C4-2B (cell line): ENCODE measurements at regions not wholly inside any gene's neighbourhood (a gene's known extent, or its start where the extent isn't known, plus 50 kb on each side); places are given as distances from the start of the nearest gene placed in this dataset.

Source experiments
- ZFX ChIP-seq: fragments of 450-650 bp; IDR thresholded peaks from 2 replicates; pipeline ENCODE4 v1.6.1; 2017
- TF ChIP-seq, protein P1 (sequence below): fragments of 450-650 bp; conservative IDR thresholded peaks from 2 replicates; pipeline ENCODE4 v1.5.1; 2017; ENCODE audit warnings: mild to moderate bottlenecking

- TF ChIP-seq, protein P1, sequence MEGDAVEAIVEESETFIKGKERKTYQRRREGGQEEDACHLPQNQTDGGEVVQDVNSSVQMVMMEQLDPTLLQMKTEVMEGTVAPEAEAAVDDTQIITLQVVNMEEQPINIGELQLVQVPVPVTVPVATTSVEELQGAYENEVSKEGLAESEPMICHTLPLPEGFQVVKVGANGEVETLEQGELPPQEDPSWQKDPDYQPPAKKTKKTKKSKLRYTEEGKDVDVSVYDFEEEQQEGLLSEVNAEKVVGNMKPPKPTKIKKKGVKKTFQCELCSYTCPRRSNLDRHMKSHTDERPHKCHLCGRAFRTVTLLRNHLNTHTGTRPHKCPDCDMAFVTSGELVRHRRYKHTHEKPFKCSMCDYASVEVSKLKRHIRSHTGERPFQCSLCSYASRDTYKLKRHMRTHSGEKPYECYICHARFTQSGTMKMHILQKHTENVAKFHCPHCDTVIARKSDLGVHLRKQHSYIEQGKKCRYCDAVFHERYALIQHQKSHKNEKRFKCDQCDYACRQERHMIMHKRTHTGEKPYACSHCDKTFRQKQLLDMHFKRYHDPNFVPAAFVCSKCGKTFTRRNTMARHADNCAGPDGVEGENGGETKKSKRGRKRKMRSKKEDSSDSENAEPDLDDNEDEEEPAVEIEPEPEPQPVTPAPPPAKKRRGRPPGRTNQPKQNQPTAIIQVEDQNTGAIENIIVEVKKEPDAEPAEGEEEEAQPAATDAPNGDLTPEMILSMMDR = no peak
- no peak for TF ChIP-seq ZFX
Measured at GRCh38 chr1:178579095-178579494, 66.2 kb downstream of the TEX35 start.
